GM19328 (cell line): ENCODE measurements at regions not wholly inside any gene's neighbourhood (a gene's known extent, or its start where the extent isn't known, plus 50 kb on each side); places are given as distances from the start of the nearest gene placed in this dataset.
A peak's percentile ranks its signal among the peaks of the same experiment; 100 is the strongest.
"Not testable (repeated sequence)": the region's sequence is repeated elsewhere in the genome, so short reads cannot be mapped to it uniquely, and the experiment has no call there.

Experiments used
- ATAC-seq: cut with Tn5 transposase; IDR thresholded peaks from one replicate; pipeline ENCODE4 v1.9.1; 2021; ENCODE audit warnings: mild to moderate bottlenecking, moderate library complexity; ENCODE audit not compliant: unreplicated experiment

- ATAC-seq: peak; percentile 74
Observed at GRCh38 chr13:52565324-52565723, 76.9 kb upstream of the HNRNPA1L2 start.

DNA sequence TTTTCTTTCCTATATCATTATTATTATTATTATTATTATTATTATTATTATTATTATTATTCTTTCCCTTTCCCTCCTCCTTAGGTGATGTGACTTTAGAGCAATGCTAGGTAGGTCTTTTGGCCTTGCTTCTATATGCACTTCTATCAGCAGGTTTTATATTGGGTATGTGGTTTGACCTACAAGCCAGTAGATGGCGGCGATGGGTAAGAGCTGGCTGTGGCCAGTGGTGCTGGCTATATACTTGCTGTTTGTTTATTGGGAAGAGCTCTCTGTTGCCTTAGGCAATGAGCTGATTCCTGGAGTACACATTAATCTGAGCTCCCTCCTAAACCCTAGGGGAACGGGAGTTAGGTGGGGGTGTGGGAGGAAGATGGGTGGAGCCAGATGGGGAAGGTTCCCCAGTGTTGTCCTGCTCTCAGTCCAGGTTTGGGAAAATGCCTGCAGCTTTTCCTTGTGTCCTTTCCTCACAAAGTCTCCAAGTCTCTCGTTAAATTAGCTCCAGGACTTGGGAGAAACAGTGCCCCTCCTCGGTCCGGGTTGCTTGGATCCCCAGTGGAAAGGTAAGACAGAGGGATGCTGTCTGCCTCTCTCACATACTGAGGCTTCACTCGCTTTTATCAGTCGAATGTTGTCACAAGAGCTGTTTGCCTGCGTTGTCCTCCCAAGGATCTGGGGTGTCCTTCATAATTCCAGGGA is 72.2 kb upstream of the HNRNPA1L2 start:
- peak; percentile 53 for ATAC-seq

DNA sequence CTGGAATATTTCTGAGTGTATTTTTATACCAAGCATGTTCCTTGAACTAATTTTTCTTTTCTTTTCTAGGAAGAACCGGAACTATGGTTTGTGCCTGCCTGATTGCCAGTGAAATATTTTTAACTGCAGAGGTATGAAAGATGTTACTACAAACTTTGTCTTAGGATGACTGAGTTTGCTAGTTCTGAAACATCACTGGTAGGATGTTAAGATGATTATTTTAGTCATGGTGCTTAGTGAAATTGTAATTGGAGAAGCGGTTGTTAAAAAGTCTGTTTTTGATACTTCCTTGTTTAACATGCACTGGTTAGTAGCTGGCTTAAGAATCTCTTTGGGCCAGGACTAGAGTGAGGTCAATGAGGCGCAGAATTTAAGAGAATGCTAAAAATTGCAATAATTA is 71.1 kb upstream of the HNRNPA1L2 start:
- not testable (repeated sequence) for ATAC-seq

- ATAC-seq: not testable (repeated sequence)
Observed at GRCh38 chr13:52582962-52583361, 59.3 kb upstream of the HNRNPA1L2 start.
